Neural progenitor cell (in vitro differentiated cells): ENCODE measurements at regions not wholly inside any gene's neighbourhood (a gene's known extent, or its start where the extent isn't known, plus 50 kb on each side); places are given as distances from the start of the nearest gene placed in this dataset.

Experiments
- CTCF ChIP-seq: fragments of 200-600 bp; sonication (generic); IDR thresholded peaks from 2 replicates; pipeline ENCODE4 v1.5.1; 2017; ENCODE audit warnings: antibody characterized with exemption, mild to moderate bottlenecking
- EZH2 ChIP-seq: fragments of 200-600 bp; sonication (generic); IDR thresholded peaks from 2 replicates; pipeline ENCODE4 v1.6.1; 2017; ENCODE audit warnings: antibody characterized with exemption, mild to moderate bottlenecking, moderate library complexity
- EZH2phosphoT487 ChIP-seq: fragments of 200-600 bp; sonication (generic); IDR thresholded peaks from 2 replicates; pipeline ENCODE4 v1.6.1; 2017; ENCODE audit warnings: antibody characterized with exemption

- TF ChIP-seq CTCF (no peak), EZH2 (no peak), EZH2phosphoT487 (no peak)
These were observed 135.9 kb upstream of the RAD23B start for GRCh38 chr9:107147134-107147533.
